ENCODE measurements at regions not wholly inside any gene's neighbourhood (a gene's known extent, or its start where the extent isn't known, plus 50 kb on each side); places are given as distances from the start of the nearest gene placed in this dataset.
A peak's percentile ranks its signal among the peaks of the same experiment; 100 is the strongest.
"Not testable (repeated sequence)": the region's sequence is repeated elsewhere in the genome, so short reads cannot be mapped to it uniquely, and the experiment has no call there.

- DNase-seq (no peak), FAIRE-seq (no peak)
- intact Hi-C loops (cut with DNase I): no loop called here
- Histone ChIP-seq H3K27ac (ENCODE audit: low read depth in 2 of 2, low read length in 2 of 2) (no peak overlapping the region), H3K36me3 (ENCODE audit: control insufficient read depth in 2 of 3, insufficient read depth in 3 of 3, low read length in 3 of 3) (no peaks in the 10 kb centered on the region), H3K9me3 (ENCODE audit: control insufficient read depth in 2 of 3, insufficient read depth in 1 of 3, low read length in 3 of 3) (no peaks in the 10 kb centered on the region), H3K9ac (ENCODE audit: low read length in 3 of 3) (no peak overlapping the region), H3K4me1 (ENCODE audit: control insufficient read depth in 2 of 3, insufficient read depth in 2 of 3, low read depth in 1 of 3, low read length in 3 of 3) (peaks cover 0 to 4% (median 4%) of the 10 kb centered on the region in 3 donors), H3K27me3 (ENCODE audit: control insufficient read depth, insufficient read depth, low read length) (no peaks in the 10 kb centered on the region), H3K4me3 (ENCODE audit: low read length in 3 of 3) (no peak overlapping the region)
- TF ChIP-seq, protein P1, sequence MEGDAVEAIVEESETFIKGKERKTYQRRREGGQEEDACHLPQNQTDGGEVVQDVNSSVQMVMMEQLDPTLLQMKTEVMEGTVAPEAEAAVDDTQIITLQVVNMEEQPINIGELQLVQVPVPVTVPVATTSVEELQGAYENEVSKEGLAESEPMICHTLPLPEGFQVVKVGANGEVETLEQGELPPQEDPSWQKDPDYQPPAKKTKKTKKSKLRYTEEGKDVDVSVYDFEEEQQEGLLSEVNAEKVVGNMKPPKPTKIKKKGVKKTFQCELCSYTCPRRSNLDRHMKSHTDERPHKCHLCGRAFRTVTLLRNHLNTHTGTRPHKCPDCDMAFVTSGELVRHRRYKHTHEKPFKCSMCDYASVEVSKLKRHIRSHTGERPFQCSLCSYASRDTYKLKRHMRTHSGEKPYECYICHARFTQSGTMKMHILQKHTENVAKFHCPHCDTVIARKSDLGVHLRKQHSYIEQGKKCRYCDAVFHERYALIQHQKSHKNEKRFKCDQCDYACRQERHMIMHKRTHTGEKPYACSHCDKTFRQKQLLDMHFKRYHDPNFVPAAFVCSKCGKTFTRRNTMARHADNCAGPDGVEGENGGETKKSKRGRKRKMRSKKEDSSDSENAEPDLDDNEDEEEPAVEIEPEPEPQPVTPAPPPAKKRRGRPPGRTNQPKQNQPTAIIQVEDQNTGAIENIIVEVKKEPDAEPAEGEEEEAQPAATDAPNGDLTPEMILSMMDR (IDR thresholded peaks at IDR 0.05; ENCODE audit: borderline replicate concordance, extremely low read depth, insufficient read depth): no peak
These were observed 63.6 kb upstream of the RESF1 start for GRCh38 chr12:31895449-31896150.

DNA sequence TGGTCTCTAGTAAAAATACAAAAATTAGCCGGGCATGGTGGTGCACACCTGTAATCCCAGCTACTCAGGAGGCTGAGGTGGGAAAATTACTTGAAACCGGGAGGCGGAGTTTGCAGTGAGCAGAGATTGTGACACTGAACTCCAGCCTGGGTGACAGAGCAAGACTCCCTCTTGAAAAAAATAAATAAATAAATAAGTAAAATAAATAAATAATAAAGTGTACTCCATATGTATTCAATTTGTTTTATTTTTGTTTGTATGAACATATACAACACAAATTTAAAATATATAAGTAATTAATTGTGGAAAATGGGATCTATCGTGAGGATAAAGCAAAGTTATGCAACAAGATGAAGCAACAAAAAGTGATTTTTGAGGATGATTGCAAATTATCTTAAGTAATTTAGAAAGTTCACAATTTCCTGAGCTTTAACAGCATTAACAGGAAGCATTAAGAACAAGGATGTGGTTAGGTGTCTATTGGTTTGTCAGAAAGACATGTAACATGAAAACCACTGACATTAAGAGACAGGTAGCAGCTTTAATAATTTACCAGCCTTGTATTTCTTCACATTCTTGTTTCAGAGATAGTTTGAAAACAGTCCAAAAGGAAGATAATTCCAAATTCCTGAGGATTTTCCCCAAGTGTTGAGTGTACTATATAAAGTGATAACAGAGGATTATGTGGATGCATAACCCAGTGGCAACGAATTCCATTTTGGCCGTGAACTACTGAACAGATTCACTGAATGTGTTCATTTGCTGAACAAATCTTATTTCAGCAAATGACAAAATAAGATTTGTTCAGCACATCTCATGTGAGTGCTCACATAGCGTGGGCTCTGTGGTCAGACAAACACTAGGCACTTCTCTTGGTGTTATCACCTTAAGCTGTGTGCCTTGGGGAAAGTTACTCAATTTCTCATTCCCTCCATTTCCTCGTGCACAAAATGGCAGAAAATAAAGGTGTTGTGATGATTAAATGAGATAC lies 68.6 kb upstream of the RESF1 start:
- H3K9ac ChIP-seq (ENCODE audit: low read length in 3 of 3): no peak overlapping the region
- TF ChIP-seq, protein P1 (IDR thresholded peaks at IDR 0.05; ENCODE audit: borderline replicate concordance, extremely low read depth, insufficient read depth): no peak
- peak overlapping the region in 1 of 2 donors; percentile 42 for H3K27ac ChIP-seq (ENCODE audit: low read depth in 2 of 2, low read length in 2 of 2)
- H3K4me3 ChIP-seq (ENCODE audit: low read length in 3 of 3): no peak overlapping the region
- DNase-seq: no peak
- peaks cover 0 to 5% (median 0%) of the 10 kb centered on the region in 3 donors for H3K4me1 ChIP-seq (ENCODE audit: control insufficient read depth in 2 of 3, insufficient read depth in 2 of 3, low read depth in 1 of 3, low read length in 3 of 3)
- H3K9me3 ChIP-seq (ENCODE audit: control insufficient read depth in 2 of 3, insufficient read depth in 1 of 3, low read length in 3 of 3): no peaks in the 10 kb centered on the region
- FAIRE-seq: no peak
- H3K27me3 ChIP-seq (ENCODE audit: control insufficient read depth, insufficient read depth, low read length): no peaks in the 10 kb centered on the region
- intact Hi-C loops (cut with DNase I): no loop called here
- H3K36me3 ChIP-seq (ENCODE audit: control insufficient read depth in 2 of 3, insufficient read depth in 3 of 3, low read length in 3 of 3): no peaks in the 10 kb centered on the region

DNA sequence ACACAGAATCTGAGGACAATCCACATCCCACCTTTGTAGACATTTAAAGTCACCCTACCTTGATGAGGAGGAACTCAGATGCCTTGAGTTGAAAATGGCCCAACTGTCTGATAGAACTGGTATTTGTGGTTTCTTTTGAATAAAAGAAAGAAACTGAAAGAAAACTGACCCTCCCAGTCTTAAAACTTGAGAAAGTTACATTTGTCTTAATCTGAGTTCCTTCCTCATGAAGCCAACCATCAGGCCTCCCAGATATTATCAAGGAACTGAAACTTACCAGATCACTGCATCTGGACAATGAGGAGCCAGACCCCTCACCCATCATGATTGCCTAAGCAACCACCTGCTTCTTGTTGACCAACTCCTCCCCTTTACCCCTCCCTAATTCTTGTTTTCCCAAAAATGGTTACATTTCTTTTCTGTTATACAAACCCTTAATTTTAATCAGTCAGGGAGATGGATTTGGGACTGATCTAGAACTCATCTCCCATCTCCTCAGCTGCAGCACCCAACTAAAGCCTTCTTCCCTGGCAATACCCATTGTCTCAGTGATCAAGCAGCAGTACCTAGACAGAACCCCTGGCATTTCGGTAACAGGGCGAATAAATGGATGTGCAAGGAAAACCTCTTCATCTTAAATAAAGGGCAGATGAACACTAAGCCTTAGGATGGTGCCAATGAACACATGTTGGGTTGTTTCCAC lies 72.0 kb upstream of the RESF1 start:
- peaks cover 0 to 5% (median 0%) of the 10 kb centered on the region in 3 donors for H3K4me1 ChIP-seq (ENCODE audit: control insufficient read depth in 2 of 3, insufficient read depth in 2 of 3, low read depth in 1 of 3, low read length in 3 of 3)
- H3K36me3 ChIP-seq (ENCODE audit: control insufficient read depth in 2 of 3, insufficient read depth in 3 of 3, low read length in 3 of 3): no peaks in the 10 kb centered on the region
- H3K27me3 ChIP-seq (ENCODE audit: control insufficient read depth, insufficient read depth, low read length): no peaks in the 10 kb centered on the region
- no peak overlapping the region for H3K27ac ChIP-seq (ENCODE audit: low read depth in 2 of 2, low read length in 2 of 2)
- no peaks in the 10 kb centered on the region for H3K9me3 ChIP-seq (ENCODE audit: control insufficient read depth in 2 of 3, insufficient read depth in 1 of 3, low read length in 3 of 3)
- no peak overlapping the region for H3K9ac ChIP-seq (ENCODE audit: low read length in 3 of 3)
- H3K4me3 ChIP-seq (ENCODE audit: low read length in 3 of 3): no peak overlapping the region
- intact Hi-C loops (cut with DNase I): no loop called here
- DNase-seq (no peak), FAIRE-seq (no peak)
- TF ChIP-seq, protein P1 (IDR thresholded peaks at IDR 0.05; ENCODE audit: borderline replicate concordance, extremely low read depth, insufficient read depth): no peak

- H3K4me1 ChIP-seq (ENCODE audit: control insufficient read depth in 2 of 3, insufficient read depth in 2 of 3, low read depth in 1 of 3, low read length in 3 of 3); H3K27me3 ChIP-seq (ENCODE audit: control insufficient read depth, insufficient read depth, low read length); FAIRE-seq; H3K36me3 ChIP-seq (ENCODE audit: control insufficient read depth in 2 of 3, insufficient read depth in 3 of 3, low read length in 3 of 3); DNase-seq; H3K27ac ChIP-seq (ENCODE audit: low read depth in 2 of 2, low read length in 2 of 2); H3K9ac ChIP-seq (ENCODE audit: low read length in 3 of 3); intact Hi-C loops (cut with DNase I); H3K4me3 ChIP-seq (ENCODE audit: low read length in 3 of 3); H3K9me3 ChIP-seq (ENCODE audit: control insufficient read depth in 2 of 3, insufficient read depth in 1 of 3, low read length in 3 of 3): not testable (repeated sequence)
These were observed 76.5 kb upstream of the RESF1 start for GRCh38 chr12:31882682-31883081.
